Endothelial cell of umbilical vein (primary cell): ENCODE measurements at regions not wholly inside any gene's neighbourhood (a gene's known extent, or its start where the extent isn't known, plus 50 kb on each side); places are given as distances from the start of the nearest gene placed in this dataset.

Experiments used
- BruUV-seq: library from RNA; stranded (reverse); fragments of 400-500 nt; replicated peaks from 2 replicates; lab custom pipeline; 2021; lab: Mats Ljungman, UMichigan
- CTCF ChIA-PET: fragments of 300-600, 350-600 bp; sonication (Branson Sonifier 250); formaldehyde crosslinking; loops from one replicate; lab custom pipeline; 2021; ENCODE audit warnings: antibody characterized with exemption, inconsistent platforms; lab: Charles Lee
- POLR2A ChIA-PET: fragments of 300-600, 350-600 bp; sonication (Branson Sonifier 250); formaldehyde crosslinking; loops from one replicate; lab custom pipeline; 2021; ENCODE audit warnings: antibody characterized with exemption, inconsistent platforms; lab: Charles Lee
- DNase-seq: peaks from one replicate; pipeline ENCODE4 v3.0.0-alpha.2; 2011; ENCODE audit warnings: low read depth, low spot score
- FAIRE-seq: peaks from 2 replicates; lab custom pipeline; 2011; peaks lifted over from hg19 to GRCh38; lab: Jason Lieb, UNC
- H2AFZ ChIP-seq: 2 replicates; pipeline ENCODE4 v1.6.0; 2012; ENCODE audit warnings: low read depth, low read length, control low read depth, inconsistent platforms
- H3K27ac ChIP-seq: 2 replicates; pipeline ENCODE4 v1.5.1; 2011; ENCODE audit warnings: low read depth, mild to moderate bottlenecking, control low read depth, low read length, moderate library complexity; ENCODE audit not compliant: insufficient read depth
- H3K27me3 ChIP-seq, 2 experiments: 2 replicates each; pipeline versions ENCODE4 v1.6.0 to v1.6.1; 2011; ENCODE audit warnings: low read length in 2 of 2, mixed read lengths in 1 of 2; ENCODE audit not compliant: control insufficient read depth in 2 of 2, insufficient read depth in 2 of 2
- H3K36me3 ChIP-seq, 2 experiments: 2 replicates in 1 of 2; 3 replicates in 1 of 2; pipeline ENCODE4 v1.5.1; 2011; ENCODE audit warnings: low read length in 2 of 2, mild to moderate bottlenecking in 1 of 2, moderate library complexity in 1 of 2; ENCODE audit not compliant: control insufficient read depth in 2 of 2, insufficient read depth in 2 of 2; ENCODE audit errors: extremely low read depth in 1 of 2
- H3K4me1 ChIP-seq: 3 replicates; pipeline ENCODE4 v1.5.1; 2011; ENCODE audit warnings: mild to moderate bottlenecking, low read length; ENCODE audit not compliant: control insufficient read depth, insufficient read depth; ENCODE audit errors: extremely low read depth
- H3K4me2 ChIP-seq: 2 replicates; pipeline ENCODE4 v1.6.1; 2011; ENCODE audit warnings: low read length, control low read depth, mixed read lengths; ENCODE audit not compliant: insufficient read depth
- H3K4me3 ChIP-seq, 3 experiments: fragments of 200-600 bp in 1 of 3; sonication (generic), shearing (Covaris generic) in 1 of 3; replicated peaks in 1 of 3; 2 replicates each; pipeline ENCODE4 v1.5.1; 2011 to 2016; ENCODE audit warnings: control low read depth in 3 of 3, low read length in 3 of 3, mild to moderate bottlenecking in 2 of 3, inconsistent platforms in 1 of 3, low read depth in 1 of 3, moderate library complexity in 1 of 3; ENCODE audit not compliant: insufficient read depth in 1 of 3
- H3K79me2 ChIP-seq: 2 replicates; pipeline ENCODE4 v1.6.0; 2012; ENCODE audit warnings: low read length, inconsistent platforms; ENCODE audit not compliant: control insufficient read depth, insufficient read depth
- H3K9ac ChIP-seq: replicated peaks from 2 replicates; pipeline ENCODE3; 2011; ENCODE audit warnings: low read length, control low read depth; ENCODE audit not compliant: insufficient read depth; ENCODE audit errors: extremely low read depth
- H3K9me1 ChIP-seq: replicated peaks from 3 replicates; pipeline ENCODE4 v1.6.0; 2011; ENCODE audit warnings: mild to moderate bottlenecking, low read length; ENCODE audit not compliant: control insufficient read depth, insufficient read depth; ENCODE audit errors: extremely low read depth
- H3K9me3 ChIP-seq: replicated peaks from 2 replicates; pipeline ENCODE4 v1.5.1; 2012; ENCODE audit warnings: low read length, inconsistent platforms; ENCODE audit not compliant: control insufficient read depth, insufficient read depth
- H4K20me1 ChIP-seq: replicated peaks from 2 replicates; pipeline ENCODE3; 2011; ENCODE audit warnings: mild to moderate bottlenecking, low read length; ENCODE audit not compliant: control insufficient read depth, insufficient read depth; ENCODE audit errors: extremely low read depth
- CTCF ChIP-seq, 2 donors: IDR thresholded peaks; 1 replicate in 1 of 2; 2 replicates in 1 of 2; pipeline ENCODE4 v1.5.1; 2011; ENCODE audit warnings: low read length in 2 of 2, mild to moderate bottlenecking in 2 of 2, moderate library complexity in 2 of 2, control low read depth in 1 of 2, inconsistent platforms in 1 of 2, low read depth in 1 of 2; ENCODE audit not compliant: insufficient read depth in 1 of 2; ENCODE audit errors: extremely low read depth in 1 of 2
- EZH2 ChIP-seq: IDR thresholded peaks from 2 replicates; pipeline ENCODE4 v1.6.1; 2012; ENCODE audit warnings: borderline replicate concordance, low read depth, mild to moderate bottlenecking, moderate library complexity, low read length, inconsistent platforms; ENCODE audit not compliant: severe bottlenecking
- GATA2 ChIP-seq: IDR thresholded peaks from 2 replicates; pipeline ENCODE4 v1.7.0; 2011; ENCODE audit warnings: low read depth, mild to moderate bottlenecking, moderate library complexity, mixed read lengths, low read length; ENCODE audit not compliant: insufficient read length, insufficient read depth
- JUN ChIP-seq: IDR thresholded peaks from 2 replicates; pipeline ENCODE4 v1.6.1; 2011; ENCODE audit warnings: borderline replicate concordance, low read depth; ENCODE audit not compliant: insufficient read length, insufficient read depth
- MAX ChIP-seq: IDR thresholded peaks from 2 replicates; pipeline ENCODE4 v1.6.1; 2011; ENCODE audit not compliant: insufficient read depth, insufficient read length
- MYC ChIP-seq: IDR thresholded peaks from one replicate; pipeline ENCODE4 v1.6.1; 2011; ENCODE audit warnings: mild to moderate bottlenecking, low read depth, low read length
- POLR2A ChIP-seq: IDR thresholded peaks from 2 replicates; pipeline ENCODE4 v1.6.1; 2012; ENCODE audit warnings: low read depth, mild to moderate bottlenecking, control low read depth, low read length
- POLR2AphosphoS5 ChIP-seq: IDR thresholded peaks from 2 replicates; pipeline ENCODE4 v1.6.1; 2012; ENCODE audit warnings: low read depth, mild to moderate bottlenecking, control low read depth, low read length, moderate library complexity; ENCODE audit not compliant: insufficient read depth
- dilution Hi-C: fragments of 300-500 bp; cut with MboI; formaldehyde crosslinking; loops from one replicate; pipeline ENCODE4 v1.15.0; 2019; ENCODE audit warnings: low sequenced_read_pairs; ENCODE audit not compliant: extremely low pct_ligation_motif_present
- intact Hi-C: fragments of 100-400 bp; cut with micrococcal nuclease; formaldehyde crosslinking; loops from one replicate; pipeline ENCODE4 v1.10.0; 2022

- H3K27ac ChIP-seq: no peak overlapping the region
- ChIA-PET CTCF (no interaction called here), POLR2A (no interaction called here)
- no peak overlapping the region for H3K4me2 ChIP-seq
- dilution Hi-C loops (no loop called here), intact Hi-C loops (no loop called here)
- H4K20me1 ChIP-seq: no peaks in the 10 kb centered on the region
- BruUV-seq: no TSS peak
- no peaks in the 10 kb centered on the region for H3K36me3 ChIP-seq
- no peaks in the 10 kb centered on the region for H3K9me1 ChIP-seq
- DNase-seq: no peak
- no peaks in the 10 kb centered on the region for H3K27me3 ChIP-seq
- no peak for FAIRE-seq
- no peaks in the 10 kb centered on the region for H3K79me2 ChIP-seq
- H3K9ac ChIP-seq: no peak overlapping the region
- no peak for TF ChIP-seq POLR2AphosphoS5
- TF ChIP-seq CTCF (IDR thresholded peaks at IDR 0.05; ENCODE audit: extremely low read depth in 1 of 2, insufficient read depth in 1 of 2, low read depth in 1 of 2, low read length in 2 of 2): no peak
- no peak for TF ChIP-seq JUN
- TF ChIP-seq MAX: no peak
- no peak for TF ChIP-seq GATA2
- TF ChIP-seq MYC: no peak
- TF ChIP-seq EZH2: no peak
- no peak for TF ChIP-seq POLR2A
- H3K4me3 ChIP-seq: no peak overlapping the region
- H3K4me1 ChIP-seq: no peaks in the 10 kb centered on the region
- no peak overlapping the region for H2AFZ ChIP-seq
- no peaks in the 10 kb centered on the region for H3K9me3 ChIP-seq
Observed at GRCh38 chr2:4959219-4959618, 733.0 kb upstream of the SOX11 start.
